ENCODE measurements at regions not wholly inside any gene's neighbourhood (a gene's known extent, or its start where the extent isn't known, plus 50 kb on each side); places are given as distances from the start of the nearest gene placed in this dataset.
"Not testable (repeated sequence)": the region's sequence is repeated elsewhere in the genome, so short reads cannot be mapped to it uniquely, and the experiment has no call there.

DNA sequence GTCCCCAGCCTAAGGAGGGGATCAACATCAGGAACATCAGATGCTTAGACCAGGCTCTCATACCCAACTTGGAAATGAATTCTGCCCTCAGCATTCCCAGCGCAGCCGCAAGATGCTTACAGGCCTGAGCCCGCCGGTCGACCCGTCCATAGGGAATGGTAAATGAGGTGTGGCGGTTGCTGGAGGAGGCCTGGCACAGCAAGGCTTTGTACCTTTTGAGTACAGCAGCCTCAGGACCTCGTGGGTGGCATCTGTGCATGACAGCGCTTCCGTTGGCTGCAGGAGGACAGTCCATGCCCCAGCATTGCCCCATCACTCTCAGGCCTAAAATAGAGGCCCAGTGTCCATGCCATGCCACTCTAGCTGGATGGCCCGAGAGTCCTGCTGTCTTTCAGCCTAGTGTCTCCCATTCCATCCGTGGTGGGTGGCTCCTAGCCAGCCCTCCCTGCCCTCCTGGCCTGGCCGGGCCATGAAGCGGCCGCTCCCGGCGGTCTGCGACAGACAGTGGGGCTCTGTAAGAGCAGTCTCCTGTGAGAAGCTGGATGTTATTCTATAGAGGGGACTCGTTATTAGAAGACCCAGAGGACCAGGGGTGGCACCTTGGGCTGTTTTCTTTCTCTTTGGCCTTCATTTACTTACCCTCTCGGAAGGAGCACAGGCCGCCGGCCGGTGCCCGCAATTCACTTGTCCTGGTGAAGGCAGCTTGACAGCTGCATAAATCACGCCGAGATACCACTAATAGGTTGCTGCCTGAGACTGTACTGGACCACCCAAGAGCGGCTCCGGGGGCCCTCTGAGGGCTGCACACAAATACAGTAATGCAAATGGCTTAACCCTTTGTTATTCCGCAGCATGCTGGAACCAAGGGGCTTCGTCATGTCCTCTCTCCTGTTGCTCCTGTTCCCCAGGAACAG lies 223.5 kb upstream of the TUT7 start:
- Histone ChIP-seq H3K4me3 (no peak overlapping the region), H3K9me3 (no peaks in the 10 kb centered on the region), H3K36me3 (no peaks in the 10 kb centered on the region), H3K4me1 (peaks cover 0 to 8% (median 0%) of the 10 kb centered on the region in 4 donors), H3K27ac (no peak overlapping the region), H3K27me3 (no peaks in the 10 kb centered on the region)
- DNase-seq = peak in 1 of 2 donors; percentile 66
- WGBS, 2 donors = 89 to 94% methylated on average over 22 to 30 of the region's 30 CpGs
- no peak for ATAC-seq (ENCODE audit: low FRiP score in 2 of 2)
- TF ChIP-seq, protein P1, sequence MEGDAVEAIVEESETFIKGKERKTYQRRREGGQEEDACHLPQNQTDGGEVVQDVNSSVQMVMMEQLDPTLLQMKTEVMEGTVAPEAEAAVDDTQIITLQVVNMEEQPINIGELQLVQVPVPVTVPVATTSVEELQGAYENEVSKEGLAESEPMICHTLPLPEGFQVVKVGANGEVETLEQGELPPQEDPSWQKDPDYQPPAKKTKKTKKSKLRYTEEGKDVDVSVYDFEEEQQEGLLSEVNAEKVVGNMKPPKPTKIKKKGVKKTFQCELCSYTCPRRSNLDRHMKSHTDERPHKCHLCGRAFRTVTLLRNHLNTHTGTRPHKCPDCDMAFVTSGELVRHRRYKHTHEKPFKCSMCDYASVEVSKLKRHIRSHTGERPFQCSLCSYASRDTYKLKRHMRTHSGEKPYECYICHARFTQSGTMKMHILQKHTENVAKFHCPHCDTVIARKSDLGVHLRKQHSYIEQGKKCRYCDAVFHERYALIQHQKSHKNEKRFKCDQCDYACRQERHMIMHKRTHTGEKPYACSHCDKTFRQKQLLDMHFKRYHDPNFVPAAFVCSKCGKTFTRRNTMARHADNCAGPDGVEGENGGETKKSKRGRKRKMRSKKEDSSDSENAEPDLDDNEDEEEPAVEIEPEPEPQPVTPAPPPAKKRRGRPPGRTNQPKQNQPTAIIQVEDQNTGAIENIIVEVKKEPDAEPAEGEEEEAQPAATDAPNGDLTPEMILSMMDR (IDR thresholded peaks at IDR 0.05) = no peak
- no peak for TF ChIP-seq POLR2AphosphoS5 (IDR thresholded peaks at IDR 0.05)
- no peak for TF ChIP-seq POLR2A (IDR thresholded peaks at IDR 0.05)
- no peak for TF ChIP-seq EP300 (IDR thresholded peaks at IDR 0.05)

DNA sequence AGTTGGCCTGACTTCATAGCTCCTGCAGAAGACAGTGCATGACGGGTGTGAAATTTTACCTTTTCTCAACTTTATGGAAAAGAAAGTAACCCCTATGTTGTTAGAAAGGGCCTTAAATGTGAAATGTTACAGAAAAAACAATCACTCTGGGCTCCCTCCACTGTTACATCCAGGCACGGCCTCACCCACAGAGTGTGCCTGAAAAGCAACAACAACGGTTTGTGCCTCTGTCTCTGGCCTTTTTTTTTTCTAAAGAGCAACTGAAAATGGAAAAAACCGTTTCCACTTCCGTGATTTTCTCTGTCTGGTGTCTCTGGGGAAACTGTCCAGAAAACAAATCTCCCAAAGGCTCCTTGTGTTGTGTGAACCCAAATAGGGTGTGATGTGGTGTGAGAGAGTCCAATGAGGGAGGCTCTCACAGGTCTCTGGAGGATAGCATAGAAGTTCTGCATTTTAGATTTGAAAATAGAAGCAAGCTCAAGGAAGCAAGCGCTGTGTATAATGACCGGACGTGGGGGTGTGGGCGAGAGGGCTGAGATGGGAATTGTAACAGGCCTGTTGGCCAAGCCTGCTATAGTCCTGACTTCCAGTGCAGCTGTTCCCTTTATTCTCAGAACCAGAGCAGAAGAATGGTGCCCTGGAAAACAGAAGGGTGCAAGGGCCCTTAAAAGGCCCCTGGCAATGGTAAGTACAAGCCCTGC lies 221.8 kb upstream of the TUT7 start:
- DNase-seq (no peak), ATAC-seq (ENCODE audit: low FRiP score in 2 of 2) (peak in 1 of 2 donors; percentile 7)
- Histone ChIP-seq H3K27me3 (no peaks in the 10 kb centered on the region), H3K9me3 (no peaks in the 10 kb centered on the region), H3K4me3 (no peak overlapping the region), H3K4me1 (peaks cover 0 to 8% (median 0%) of the 10 kb centered on the region in 4 donors), H3K27ac (no peak overlapping the region), H3K36me3 (no peaks in the 10 kb centered on the region)
- TF ChIP-seq POLR2AphosphoS5 (IDR thresholded peaks at IDR 0.05) = no peak
- no peak for TF ChIP-seq EP300 (IDR thresholded peaks at IDR 0.05)
- TF ChIP-seq POLR2A (IDR thresholded peaks at IDR 0.05) = no peak
- TF ChIP-seq, protein P1 (IDR thresholded peaks at IDR 0.05) = no peak
- WGBS, 2 donors = 72% methylated on average over 9 of the region's 9 CpGs

DNA sequence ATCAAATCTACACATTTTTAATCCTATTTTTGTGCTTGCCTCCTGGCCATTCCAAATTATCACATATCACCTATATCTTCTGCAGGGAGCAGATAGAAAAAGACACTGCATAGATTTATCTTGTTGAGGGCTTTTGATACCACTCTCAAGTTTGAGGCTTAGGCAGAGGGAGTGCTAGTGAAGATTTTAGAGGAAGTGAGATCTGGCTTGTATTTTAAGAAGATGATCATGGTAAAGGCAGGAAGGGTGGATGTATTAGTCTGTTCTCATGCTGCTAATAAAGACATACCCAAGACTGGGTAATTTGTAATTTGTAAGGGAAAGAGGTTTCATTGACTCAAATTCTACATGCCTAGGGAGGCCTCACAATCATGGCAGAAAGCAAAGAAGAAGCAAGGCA lies 220.9 kb upstream of the TUT7 start:
- DNase-seq (no peak), ATAC-seq (ENCODE audit: low FRiP score in 2 of 2) (no peak)
- Histone ChIP-seq H3K4me3 (no peak overlapping the region), H3K36me3 (no peaks in the 10 kb centered on the region), H3K9me3 (no peaks in the 10 kb centered on the region), H3K27ac (no peak overlapping the region), H3K27me3 (no peaks in the 10 kb centered on the region), H3K4me1 (peaks cover 0 to 6% (median 0%) of the 10 kb centered on the region in 4 donors)
- TF ChIP-seq POLR2AphosphoS5 (IDR thresholded peaks at IDR 0.05) (no peak), EP300 (IDR thresholded peaks at IDR 0.05) (no peak), POLR2A (IDR thresholded peaks at IDR 0.05) (no peak)

DNA sequence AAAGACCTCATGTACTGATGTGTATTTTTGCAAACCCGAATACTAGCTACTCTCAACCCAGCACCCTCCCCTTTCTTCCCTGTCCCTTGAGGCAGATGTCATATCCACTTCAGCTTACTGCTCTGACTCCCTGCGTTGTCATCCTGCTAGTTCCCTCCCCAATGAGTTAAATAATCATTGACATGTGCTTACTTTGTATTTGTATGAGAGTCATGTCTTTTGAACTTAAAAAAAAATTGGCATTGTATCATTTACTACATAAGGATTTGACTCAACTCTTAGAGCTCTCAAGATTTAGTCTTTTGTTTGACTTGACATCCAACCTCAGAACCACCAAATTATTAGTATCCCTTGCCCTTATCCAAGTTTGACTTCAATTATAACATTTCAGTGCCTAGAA lies 219.7 kb upstream of the TUT7 start:
- no peaks in the 10 kb centered on the region for H3K27me3 ChIP-seq
- 72 to 75% methylated on average over 2 of the region's 2 CpGs for WGBS, 2 donors
- DNase-seq (no peak), ATAC-seq (ENCODE audit: low FRiP score in 2 of 2) (no peak)
- H3K4me1 ChIP-seq = peaks cover 0 to 6% (median 0%) of the 10 kb centered on the region in 4 donors
- no peak for TF ChIP-seq POLR2A (IDR thresholded peaks at IDR 0.05)
- no peak for TF ChIP-seq POLR2AphosphoS5 (IDR thresholded peaks at IDR 0.05)
- TF ChIP-seq EP300 (IDR thresholded peaks at IDR 0.05) = no peak
- TF ChIP-seq, protein P1 (IDR thresholded peaks at IDR 0.05) = no peak
- H3K4me3 ChIP-seq = no peak overlapping the region
- no peak overlapping the region for H3K27ac ChIP-seq
- H3K9me3 ChIP-seq = no peaks in the 10 kb centered on the region
- no peaks in the 10 kb centered on the region for H3K36me3 ChIP-seq

DNA sequence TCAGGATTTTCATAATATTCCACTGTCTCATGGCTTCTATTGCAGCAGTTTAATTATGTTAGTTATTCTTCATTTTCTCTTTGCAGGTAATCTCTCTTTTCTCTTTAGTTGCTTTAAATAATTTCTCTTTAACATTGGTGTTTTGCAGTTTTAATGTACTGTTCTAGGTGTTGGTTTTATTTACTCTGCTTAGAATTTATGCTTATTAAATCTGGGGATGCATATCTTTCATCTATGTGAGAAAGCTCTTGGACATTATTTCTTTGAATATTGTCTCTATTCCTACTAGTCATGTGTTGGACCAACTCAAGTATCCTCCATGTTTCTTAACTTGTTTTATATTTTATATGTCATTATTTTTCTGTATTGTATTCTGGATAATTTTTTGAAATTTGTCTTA lies 218.7 kb upstream of the TUT7 start:
- no peaks in the 10 kb centered on the region for H3K9me3 ChIP-seq
- no peaks in the 10 kb centered on the region for H3K36me3 ChIP-seq
- ATAC-seq (ENCODE audit: low FRiP score in 2 of 2) = no peak
- TF ChIP-seq, protein P1 (IDR thresholded peaks at IDR 0.05) = no peak
- TF ChIP-seq EP300 (IDR thresholded peaks at IDR 0.05) = no peak
- TF ChIP-seq POLR2A (IDR thresholded peaks at IDR 0.05) = no peak
- no peak for TF ChIP-seq POLR2AphosphoS5 (IDR thresholded peaks at IDR 0.05)
- H3K27ac ChIP-seq = no peak overlapping the region
- no peaks in the 10 kb centered on the region for H3K27me3 ChIP-seq
- no peak overlapping the region for H3K4me3 ChIP-seq
- DNase-seq = no peak
- H3K4me1 ChIP-seq = peaks cover 0 to 6% (median 0%) of the 10 kb centered on the region in 4 donors

DNA sequence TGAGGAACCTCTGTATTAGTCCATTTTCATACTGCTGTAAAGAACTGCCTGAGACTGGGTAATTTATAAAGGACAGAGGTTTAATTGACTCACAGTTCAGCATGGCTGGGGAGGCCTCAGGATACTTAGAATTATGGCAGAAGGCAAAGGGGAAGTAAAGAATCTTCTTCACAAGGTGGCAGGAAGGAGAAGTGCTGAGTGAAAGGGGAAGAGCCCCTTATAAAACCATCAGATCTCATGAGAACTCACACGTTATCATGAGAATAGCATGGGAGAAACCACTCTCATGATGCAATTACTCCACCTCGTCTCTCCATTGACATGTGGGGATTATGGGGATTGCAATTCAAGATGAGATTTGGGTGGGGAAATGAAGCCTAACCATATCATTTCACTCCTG lies 211.4 kb upstream of the TUT7 start:
- not testable (repeated sequence) for H3K4me3 ChIP-seq; DNase-seq; H3K27ac ChIP-seq; ATAC-seq (ENCODE audit: low FRiP score in 2 of 2); H3K27me3 ChIP-seq; H3K9me3 ChIP-seq; H3K4me1 ChIP-seq; H3K36me3 ChIP-seq
- 37 to 94% methylated on average over 2 of the region's 2 CpGs for WGBS, 2 donors
